Adrenal gland (tissue), 9 donors: ENCODE measurements at regions not wholly inside any gene's neighbourhood (a gene's known extent, or its start where the extent isn't known, plus 50 kb on each side); places are given as distances from the start of the nearest gene placed in this dataset.
"Not testable (repeated sequence)": the region's sequence is repeated elsewhere in the genome, so short reads cannot be mapped to it uniquely, and the experiment has no call there.

Source experiments
- DNase-seq, 7 donors: peaks; one replicate each; pipeline ENCODE4 v3.0.0-alpha.2; 2019 to 2020
- H3K27ac ChIP-seq, 5 donors: fragments of 200-600 bp; sonication (generic) in 4 of 5; 1 replicate in 3 of 5; 2 replicates in 2 of 5; pipeline versions ENCODE4 v1.5.1 to v1.8.0; 2016 to 2020; ENCODE audit warnings: mild to moderate bottlenecking in 1 of 5
- H3K27me3 ChIP-seq: fragments of 200-600 bp; 2 replicates; pipeline ENCODE4 v1.8.0; 2021
- H3K36me3 ChIP-seq, 2 donors: fragments of 200-600 bp; replicated peaks in 1 of 2; 1 replicate in 1 of 2; 2 replicates in 1 of 2; pipeline versions ENCODE4 v1.5.1 to v1.8.0; 2018 to 2022
- H3K4me1 ChIP-seq, 2 donors: fragments of 200-600 bp; replicated peaks in 1 of 2; 1 replicate in 1 of 2; 2 replicates in 1 of 2; pipeline versions ENCODE4 v1.5.1 to v1.8.0; 2018 to 2021
- H3K4me3 ChIP-seq, 4 donors: fragments of 200-600 bp; sonication (generic) in 3 of 4; one replicate each; pipeline ENCODE4 v1.5.1; 2016 to 2018
- H3K9me3 ChIP-seq, 3 donors: fragments of 200-600 bp; sonication (generic) in 1 of 3; replicated peaks in 1 of 3; 1 replicate in 2 of 3; 2 replicates in 1 of 3; pipeline versions ENCODE4 v1.5.1 to v1.8.0; 2016 to 2021
- CTCF ChIP-seq, 6 experiments: fragments of 450-650 bp in 4 of 6; fragments of 200-600 bp in 2 of 6; sonication (generic) in 1 of 6; IDR thresholded peaks; 1 replicate in 5 of 6; 2 replicates in 1 of 6; pipeline versions ENCODE4 v1.5.1 to v1.8.0; 2016 to 2021; ENCODE audit warnings: antibody characterized with exemption in 6 of 6, mild to moderate bottlenecking in 2 of 6, moderate library complexity in 1 of 6
- POLR2A ChIP-seq, 2 donors: fragments of 450-650 bp; IDR thresholded peaks; one replicate each; pipeline ENCODE4 v1.6.1; 2017; ENCODE audit warnings: antibody characterized with exemption in 2 of 2, mild to moderate bottlenecking in 2 of 2, moderate library complexity in 1 of 2
- WGBS, 4 donors: extraction: QIAGEN DNeasy Blood & Tissue Kit in 2 of 4; methylation state at CpG; one replicate each; pipeline versions ENCODE4 v1.1.5 to v1.1.7; 2013 to 2017; 5-methylcytosine and 5-hydroxymethylcytosine counted together
- intact Hi-C, 2 donors: fragments of 100-400 bp; cut with DNase I; formaldehyde crosslinking; loops; one replicate each; pipeline versions ENCODE4 v1.14.1 to v1.15.0; 2022 to 2023
- donor health status: healthy with polysubstance abuse.
- donor health status: Bipolar disorder and iron deficiency.
- donor health status: DM: yes; HTN: yes; CAD: no.
- donor health status: DM: no; HTN: no; CAD: no.
- donor health status: DM: no; HTN: no; CAD: no.

- TF ChIP-seq POLR2A (IDR thresholded peaks at IDR 0.05): no peak
- no peak for TF ChIP-seq CTCF (IDR thresholded peaks at IDR 0.05)
- Histone ChIP-seq H3K36me3 (no peaks in the 10 kb centered on the region), H3K9me3 (no peaks in the 10 kb centered on the region), H3K27ac (no peak overlapping the region), H3K4me1 (no peaks in the 10 kb centered on the region), H3K4me3 (no peak overlapping the region), H3K27me3 (no peaks in the 10 kb centered on the region)
- intact Hi-C loops: no loop called here
- WGBS, 4 donors: 66 to 92% (median 74%) methylated on average over 4 of the region's 4 CpGs
- no peak for DNase-seq
Measured at GRCh38 chr3:33956776-33957175, 158.3 kb downstream of the PDCD6IP start.

GRCh38 chr3:33957176-33957575, 158.7 kb downstream of the PDCD6IP start:
- Histone ChIP-seq H3K4me3 (no peak overlapping the region), H3K9me3 (no peaks in the 10 kb centered on the region), H3K27ac (no peak overlapping the region), H3K36me3 (no peaks in the 10 kb centered on the region), H3K4me1 (no peaks in the 10 kb centered on the region), H3K27me3 (no peaks in the 10 kb centered on the region)
- WGBS, 4 donors: 55 to 92% (median 87%) methylated on average over 5 of the region's 5 CpGs
- TF ChIP-seq CTCF (IDR thresholded peaks at IDR 0.05) (no peak), POLR2A (IDR thresholded peaks at IDR 0.05) (no peak)
- no peak for DNase-seq
- intact Hi-C loops: no loop called here

- Histone ChIP-seq H3K36me3 (no peaks in the 10 kb centered on the region), H3K4me1 (no peaks in the 10 kb centered on the region), H3K27me3 (no peaks in the 10 kb centered on the region), H3K9me3 (no peaks in the 10 kb centered on the region), H3K4me3 (no peak overlapping the region), H3K27ac (no peak overlapping the region)
- 70 to 90% (median 83%) methylated on average over 1 of the region's 1 CpG for WGBS, 4 donors
- TF ChIP-seq CTCF (IDR thresholded peaks at IDR 0.05) (no peak), POLR2A (IDR thresholded peaks at IDR 0.05) (no peak)
- intact Hi-C loops: no loop called here
- DNase-seq: no peak
Measured at GRCh38 chr3:33958661-33959060, 160.2 kb downstream of the PDCD6IP start.

- no peaks in the 10 kb centered on the region for H3K4me1 ChIP-seq
- WGBS, 4 donors: 65 to 92% (median 77%) methylated on average over 3 of the region's 3 CpGs
- intact Hi-C loops: no loop called here
- H3K27me3 ChIP-seq: no peaks in the 10 kb centered on the region
- TF ChIP-seq POLR2A (IDR thresholded peaks at IDR 0.05) (no peak), CTCF (IDR thresholded peaks at IDR 0.05) (no peak)
- DNase-seq: no peak
- H3K27ac ChIP-seq: no peak overlapping the region
- H3K4me3 ChIP-seq: no peak overlapping the region
- no peaks in the 10 kb centered on the region for H3K36me3 ChIP-seq
- no peaks in the 10 kb centered on the region for H3K9me3 ChIP-seq
Measured at GRCh38 chr3:33962396-33962795, 164.0 kb downstream of the PDCD6IP start.

- H3K27ac ChIP-seq, intact Hi-C loops: not testable (repeated sequence)
- 65 to 85% (median 82%) methylated on average over 5 to 7 of the region's 7 CpGs; no CpG with 5 or more reads in 1 of the 4 donors for WGBS, 4 donors
Measured at GRCh38 chr3:33970180-33970579, 171.8 kb downstream of the PDCD6IP start.

More at GRCh38 chr3:33970180-33970579, 171.8 kb downstream of the PDCD6IP start:
- H3K27me3 ChIP-seq, DNase-seq, H3K4me3 ChIP-seq, H3K4me1 ChIP-seq, H3K36me3 ChIP-seq, H3K9me3 ChIP-seq: not testable (repeated sequence)
